Ovary (tissue), 7 donors: ENCODE measurements at regions not wholly inside any gene's neighbourhood (a gene's known extent, or its start where the extent isn't known, plus 50 kb on each side); places are given as distances from the start of the nearest gene placed in this dataset. TPM values are rescaled to one million over a fixed set of nuclear protein-coding genes. Genes with fewer than 3 reads are reported as not detected.

Source experiments
- DNase-seq, 5 donors: peaks; one replicate each; pipeline ENCODE4 v3.0.0-alpha.2; 2019 to 2020
- H3K27ac ChIP-seq, 2 donors: fragments of 200-600 bp; one replicate each; pipeline versions ENCODE4 v1.5.1 to v1.8.0; 2019 to 2022
- H3K27me3 ChIP-seq: fragments of 200-600 bp; one replicate; pipeline ENCODE4 v1.8.0; 2022
- H3K36me3 ChIP-seq: fragments of 200-600 bp; sonication (generic); one replicate; pipeline ENCODE4 v1.5.1; 2019
- H3K4me1 ChIP-seq: one replicate; pipeline ENCODE4 v1.8.1; 2013; ENCODE audit warnings: mild to moderate bottlenecking, moderate library complexity; ENCODE audit not compliant: insufficient read depth
- H3K4me3 ChIP-seq: fragments of 200-600 bp; sonication (generic); one replicate; pipeline ENCODE4 v1.5.1; 2017
- H3K9me3 ChIP-seq, 2 donors: fragments of 200-600 bp in 1 of 2; sonication (generic) in 1 of 2; one replicate each; pipeline versions ENCODE4 v1.5.1 to v1.8.1; 2013 to 2019; ENCODE audit warnings: mild to moderate bottlenecking in 1 of 2, moderate library complexity in 1 of 2
- CTCF ChIP-seq, 3 donors: fragments of 450-650 bp in 2 of 3; fragments of 200-600 bp in 1 of 3; IDR thresholded peaks; one replicate each; pipeline versions ENCODE4 v1.5.1 to v1.8.0; 2016 to 2022; ENCODE audit warnings: antibody characterized with exemption in 3 of 3, mild to moderate bottlenecking in 1 of 3
- EP300 ChIP-seq: sonication (generic); formaldehyde crosslinking; IDR thresholded peaks from one replicate; pipeline ENCODE4 v1.6.1; 2017; ENCODE audit warnings: antibody characterized with exemption
- POLR2A ChIP-seq: fragments of 450-650 bp; IDR thresholded peaks from one replicate; pipeline ENCODE4 v1.6.1; 2017; ENCODE audit warnings: antibody characterized with exemption, mild to moderate bottlenecking, moderate library complexity
- WGBS, 3 donors: extraction: QIAGEN DNeasy Blood & Tissue Kit in 1 of 3; methylation state at CpG; one replicate each; pipeline versions ENCODE4 v1.1.5 to v1.1.7; 2013 to 2017; 5-methylcytosine and 5-hydroxymethylcytosine counted together
- intact Hi-C, 4 donors: fragments of 100-400 bp; cut with DNase I; formaldehyde crosslinking; loops; one replicate each; pipeline versions ENCODE4 v1.11.0 to v1.15.1; 2022 to 2023
- small RNA-seq: library from RNA; depleted of rRNA; stranded (forward); fragments of <200 nt; gene quantifications from one replicate; pipeline ENCODE3, GENCODE V24; 2016
- donor health status: DM: no; HTN: no; CAD: no; lungs with moderate emphysema.
- donor health status: DM: no; HTN: no; CAD: no.
- donor health status: Bipolar disorder and iron deficiency.
- donor health status: DM: no; HTN: no; CAD: no.
- donor health status: DM: yes; HTN: yes; CAD: no.

- DNase-seq: no peak
- intact Hi-C loops: no loop called here
- H3K36me3 ChIP-seq: no peaks in the 10 kb centered on the region
- H3K27ac ChIP-seq: no peak overlapping the region
- H3K4me1 ChIP-seq: no peaks in the 10 kb centered on the region
- H3K9me3 ChIP-seq: no peaks in the 10 kb centered on the region
- TF ChIP-seq POLR2A (no peak), CTCF (IDR thresholded peaks at IDR 0.05) (no peak), EP300 (no peak)
- 91 to 100% (median 94%) methylated on average over 1 of the region's 1 CpG for WGBS, 3 donors
- H3K27me3 ChIP-seq: no peaks in the 10 kb centered on the region
- no peak overlapping the region for H3K4me3 ChIP-seq
These were observed 49.9 kb upstream of the GTSF1L start for GRCh38 chr20:43776691-43777090.

Small RNA genes lying in the stretch of these regions (small RNA-seq; reads per million reads assigned to genes)
- not detected for gene RNU6-639P
